Mesodermal cell (in vitro differentiated cells): ENCODE measurements at regions not wholly inside any gene's neighbourhood (a gene's known extent, or its start where the extent isn't known, plus 50 kb on each side); places are given as distances from the start of the nearest gene placed in this dataset.

Source experiments
- H3K27ac ChIP-seq: 2 replicates; pipeline ENCODE4 v1.7.0; 2013; ENCODE audit warnings: mild to moderate bottlenecking, low read depth, low read length, moderate library complexity; ENCODE audit not compliant: severe bottlenecking
- H3K36me3 ChIP-seq: 2 replicates; pipeline ENCODE4 v1.7.1; 2013; ENCODE audit warnings: mild to moderate bottlenecking, low read length, moderate library complexity; ENCODE audit not compliant: control insufficient read depth, insufficient read depth
- H3K4me1 ChIP-seq: one replicate; pipeline ENCODE4 v1.7.1; 2013; ENCODE audit warnings: mild to moderate bottlenecking, low read length; ENCODE audit not compliant: insufficient read depth, control insufficient read depth, poor library complexity, severe bottlenecking
- H3K4me3 ChIP-seq: 2 replicates; pipeline ENCODE4 v1.7.0; 2013; ENCODE audit warnings: low read length, control low read depth, mild to moderate bottlenecking; ENCODE audit not compliant: insufficient read depth, poor library complexity, severe bottlenecking; ENCODE audit errors: extremely low read depth
- H3K9me3 ChIP-seq: 2 replicates; pipeline ENCODE4 v1.7.1; 2013; ENCODE audit warnings: mild to moderate bottlenecking, low read length, moderate library complexity; ENCODE audit not compliant: control insufficient read depth
- WGBS, 2 experiments: methylation state at CpG; one replicate each; pipeline ENCODE4 v1.1.5; 2013; ENCODE audit warnings: missing lambda C conversion rate in 2 of 2; ENCODE audit not compliant: insufficient coverage in 2 of 2; 5-methylcytosine and 5-hydroxymethylcytosine counted together

DNA sequence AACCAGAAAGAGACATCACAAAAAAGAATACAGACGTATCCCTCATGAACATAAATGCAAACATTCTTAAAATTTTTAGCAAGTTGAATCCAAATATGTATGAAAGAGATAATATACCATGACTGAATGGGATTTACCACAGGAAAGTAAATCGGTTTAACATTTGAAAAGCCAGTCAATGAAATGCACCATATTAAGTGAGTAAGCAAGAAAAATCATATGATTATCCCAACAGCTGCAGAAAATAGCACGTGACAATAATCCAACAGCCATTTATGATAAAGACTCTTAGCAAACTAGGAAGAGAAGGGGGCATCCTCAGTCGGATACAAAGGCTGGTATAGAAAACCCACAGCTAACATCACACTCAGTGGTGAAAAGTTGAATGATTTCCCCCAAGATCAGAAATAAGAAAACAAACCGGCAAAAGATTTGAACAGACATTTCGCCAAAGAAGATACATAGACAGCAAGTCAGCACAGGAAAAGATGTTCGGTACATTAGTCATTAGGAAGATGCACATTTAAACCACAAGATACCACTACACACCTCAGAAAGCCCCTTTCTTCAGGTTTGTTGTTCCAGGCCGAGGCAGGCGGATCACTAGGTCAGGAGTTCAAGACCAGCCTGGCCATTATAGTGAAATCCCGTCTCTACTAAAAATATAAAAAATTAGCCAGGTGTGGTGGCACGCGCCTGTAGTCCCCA lies 144.3 kb downstream of the INHBB start:
- 90 to 94% methylated on average over 2 to 6 of the region's 12 CpGs for WGBS, 2 experiments
- H3K9me3 ChIP-seq = no peaks in the 10 kb centered on the region
- no peaks in the 10 kb centered on the region for H3K4me1 ChIP-seq
- H3K4me3 ChIP-seq = no peak overlapping the region
- no peaks in the 10 kb centered on the region for H3K36me3 ChIP-seq
- H3K27ac ChIP-seq = no peak overlapping the region

DNA sequence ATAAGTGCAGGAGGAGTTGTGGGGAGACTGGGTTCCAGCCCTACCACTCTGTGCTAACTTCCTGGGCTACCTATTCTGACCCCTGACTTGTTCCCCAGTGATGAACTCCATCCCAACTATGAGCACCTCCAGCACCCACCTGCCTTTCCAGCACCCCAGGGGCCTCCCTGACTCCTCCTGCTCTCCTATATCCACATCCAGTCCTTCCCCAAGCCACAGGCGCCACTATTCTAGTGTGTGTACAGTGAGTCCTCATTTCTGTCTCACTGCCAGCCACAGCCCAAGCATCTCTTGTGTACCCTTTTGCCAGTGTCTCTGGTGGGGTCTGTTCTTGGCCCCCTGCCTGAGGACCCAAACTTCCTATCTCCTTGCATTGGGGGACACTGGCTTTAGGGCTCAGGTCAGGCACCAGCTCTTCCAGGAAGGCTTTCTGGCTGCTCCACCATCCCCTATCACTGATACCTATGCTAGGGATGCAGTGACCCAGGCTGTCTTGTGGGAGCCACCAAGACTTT lies 145.2 kb downstream of the INHBB start:
- Histone ChIP-seq H3K9me3 (no peaks in the 10 kb centered on the region), H3K4me3 (no peak overlapping the region), H3K36me3 (no peaks in the 10 kb centered on the region), H3K4me1 (no peaks in the 10 kb centered on the region), H3K27ac (no peak overlapping the region)
- WGBS, 2 experiments = 60 to 100% methylated on average over 1 of the region's 1 CpG

DNA sequence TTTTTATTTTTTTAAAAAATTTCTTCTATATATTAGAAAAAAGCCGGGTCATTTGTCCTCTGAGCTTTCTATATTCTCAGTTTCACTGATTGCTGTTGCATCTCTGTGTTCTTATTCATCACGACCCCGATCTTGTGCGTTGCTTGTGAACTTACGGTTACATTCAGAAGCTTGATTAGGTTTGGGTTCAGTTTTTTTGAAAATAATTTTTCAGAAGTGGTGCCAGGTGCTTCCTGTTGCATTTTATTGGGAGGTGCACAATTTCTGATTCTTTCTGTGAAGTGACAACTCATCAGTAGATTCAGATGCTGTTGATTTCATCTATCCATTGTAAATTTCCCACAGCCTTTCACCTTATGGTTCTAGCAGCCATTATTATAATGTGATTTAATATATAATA lies 147.3 kb downstream of the INHBB start:
- Histone ChIP-seq H3K4me1 (no peaks in the 10 kb centered on the region), H3K4me3 (no peak overlapping the region), H3K36me3 (no peaks in the 10 kb centered on the region), H3K27ac (no peak overlapping the region), H3K9me3 (no peaks in the 10 kb centered on the region)
- 80% methylated on average over 3 of the region's 5 CpGs; no CpG with 5 or more reads in 1 of the 2 experiments for WGBS, 2 experiments

DNA sequence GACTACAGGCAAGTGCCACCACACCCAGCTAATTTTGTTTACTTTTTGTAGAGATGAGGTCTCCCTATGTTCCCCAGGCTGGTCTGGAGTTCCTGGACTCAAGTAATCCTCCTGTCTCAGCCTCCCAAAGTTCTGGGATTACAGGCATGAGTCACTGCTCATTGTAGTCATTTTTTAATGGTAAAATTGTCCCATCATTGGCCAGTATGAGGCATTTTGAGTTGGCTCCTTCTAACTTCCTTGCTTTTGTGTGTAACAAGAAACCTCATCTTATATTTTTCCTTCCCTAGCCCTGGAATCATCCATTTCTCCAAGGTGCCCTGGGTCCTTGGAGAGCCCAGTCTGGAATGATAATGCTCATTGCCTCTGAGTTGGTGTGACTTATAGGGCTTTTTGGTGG lies 148.5 kb downstream of the INHBB start:
- Histone ChIP-seq H3K27ac (no peak overlapping the region), H3K4me3 (no peak overlapping the region), H3K9me3 (no peaks in the 10 kb centered on the region), H3K36me3 (no peaks in the 10 kb centered on the region), H3K4me1 (no peaks in the 10 kb centered on the region)

DNA sequence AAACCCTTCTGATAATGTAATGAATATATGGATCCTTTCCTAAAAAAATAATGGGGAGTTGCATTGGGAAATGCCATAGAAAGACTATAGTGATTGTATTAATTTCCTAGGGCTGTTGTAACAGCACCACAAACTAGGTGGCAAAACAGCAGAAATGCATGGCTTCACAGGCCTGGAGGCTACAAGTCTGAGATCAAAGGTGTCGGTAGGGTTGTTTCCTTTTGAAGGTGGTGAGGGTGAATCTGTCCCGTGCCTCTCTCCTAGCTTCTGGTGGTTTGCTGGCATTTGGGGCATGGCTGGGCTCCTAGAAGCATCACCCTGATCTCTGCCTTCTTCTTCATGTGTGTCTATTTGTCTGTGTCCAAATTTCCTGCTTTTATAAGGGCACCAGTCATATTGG lies 149.7 kb downstream of the INHBB start:
- Histone ChIP-seq H3K9me3 (no peaks in the 10 kb centered on the region), H3K4me3 (no peak overlapping the region), H3K27ac (no peak overlapping the region), H3K36me3 (no peaks in the 10 kb centered on the region), H3K4me1 (no peaks in the 10 kb centered on the region)
- 58 to 64% methylated on average over 2 of the region's 2 CpGs for WGBS, 2 experiments

DNA sequence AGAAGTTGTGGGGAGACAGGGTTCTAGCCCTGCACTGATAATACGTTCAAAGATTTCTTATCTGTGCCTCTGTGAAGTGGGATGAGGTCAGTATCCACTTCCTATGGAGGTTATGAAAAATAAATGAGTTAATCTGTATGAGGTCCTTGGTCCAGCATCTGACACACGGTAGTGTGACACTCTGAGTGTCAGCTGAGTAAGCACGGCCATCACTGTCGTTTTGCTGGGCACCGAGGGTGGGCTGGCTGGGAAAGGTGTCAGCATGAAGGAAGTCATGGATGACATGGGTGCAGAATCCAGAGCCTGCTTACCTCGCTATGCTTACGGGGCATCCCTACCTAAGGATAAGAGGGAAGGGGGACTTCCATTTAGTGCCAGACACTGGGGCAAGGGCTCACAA lies 150.3 kb downstream of the INHBB start:
- H3K9me3 ChIP-seq = no peaks in the 10 kb centered on the region

DNA sequence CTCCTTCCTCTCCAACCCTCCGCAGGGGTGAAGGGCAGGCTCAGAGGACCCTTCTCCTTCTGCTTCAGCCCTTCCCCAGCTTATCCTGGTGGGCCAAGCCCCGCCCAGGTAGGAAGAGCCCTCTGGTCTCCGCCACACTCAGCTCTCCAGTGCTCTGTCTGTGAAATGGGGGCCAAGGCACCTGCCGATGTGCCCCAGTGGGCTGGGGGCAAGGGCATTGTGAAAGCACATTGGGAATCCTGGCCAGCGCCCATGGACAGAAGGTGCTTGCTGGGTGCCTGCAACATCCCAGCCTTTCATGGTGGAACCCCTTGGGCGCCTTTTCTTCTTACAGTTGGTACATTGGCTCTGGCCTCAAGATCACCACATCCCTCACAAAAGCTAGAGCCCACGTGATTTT lies 150.8 kb downstream of the INHBB start:
- WGBS, 2 experiments = 82 to 96% methylated on average over 6 of the region's 7 CpGs
- H3K27ac ChIP-seq = no peak overlapping the region
- H3K4me3 ChIP-seq = no peak overlapping the region
- no peaks in the 10 kb centered on the region for H3K9me3 ChIP-seq
- H3K4me1 ChIP-seq = no peaks in the 10 kb centered on the region
- H3K36me3 ChIP-seq = no peaks in the 10 kb centered on the region

More for the DNA sequence above, 150.3 kb downstream of the INHBB start:
- Histone ChIP-seq H3K27ac (no peak overlapping the region), H3K36me3 (no peaks in the 10 kb centered on the region), H3K4me3 (no peak overlapping the region), H3K4me1 (no peaks in the 10 kb centered on the region)
- WGBS, 2 experiments = 86 to 92% methylated on average over 7 of the region's 7 CpGs

DNA sequence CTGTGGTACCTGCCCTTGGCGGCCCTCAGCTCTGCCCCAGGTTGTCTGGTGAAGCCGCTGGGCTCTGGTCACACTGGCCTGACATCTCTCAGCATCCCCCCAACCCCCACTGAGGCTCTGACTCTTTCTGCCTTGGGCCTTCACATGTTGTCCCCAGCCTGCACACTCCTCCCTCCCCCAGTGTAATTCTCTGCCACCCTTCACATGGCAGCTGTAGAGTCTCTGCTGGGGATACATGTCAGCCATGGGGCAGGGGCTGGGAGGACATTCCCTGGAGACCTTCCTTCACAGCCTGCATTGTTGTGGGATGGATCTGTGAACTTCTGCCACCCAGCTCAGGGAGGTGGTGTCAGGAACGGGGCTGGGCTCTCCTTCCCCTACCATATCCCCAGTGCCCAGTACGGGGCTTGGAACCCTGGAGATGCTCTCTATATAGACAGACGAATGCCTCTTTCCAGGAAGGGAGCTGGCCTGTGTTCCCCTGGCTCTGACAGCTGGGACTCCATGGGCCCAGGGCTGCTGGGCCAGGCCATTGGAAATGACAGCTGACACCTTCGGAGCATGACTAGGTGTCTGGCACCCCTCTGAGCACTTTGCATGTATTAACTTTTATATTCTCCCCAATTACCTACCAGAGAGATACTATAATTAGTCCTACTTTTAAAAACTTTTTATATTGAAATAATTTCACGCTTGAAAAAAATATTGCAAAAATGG lies 151.5 kb downstream of the INHBB start:
- Histone ChIP-seq H3K9me3 (no peaks in the 10 kb centered on the region), H3K4me1 (no peaks in the 10 kb centered on the region), H3K4me3 (no peak overlapping the region), H3K36me3 (no peaks in the 10 kb centered on the region), H3K27ac (no peak overlapping the region)
- 90 to 95% methylated on average over 4 of the region's 7 CpGs for WGBS, 2 experiments

DNA sequence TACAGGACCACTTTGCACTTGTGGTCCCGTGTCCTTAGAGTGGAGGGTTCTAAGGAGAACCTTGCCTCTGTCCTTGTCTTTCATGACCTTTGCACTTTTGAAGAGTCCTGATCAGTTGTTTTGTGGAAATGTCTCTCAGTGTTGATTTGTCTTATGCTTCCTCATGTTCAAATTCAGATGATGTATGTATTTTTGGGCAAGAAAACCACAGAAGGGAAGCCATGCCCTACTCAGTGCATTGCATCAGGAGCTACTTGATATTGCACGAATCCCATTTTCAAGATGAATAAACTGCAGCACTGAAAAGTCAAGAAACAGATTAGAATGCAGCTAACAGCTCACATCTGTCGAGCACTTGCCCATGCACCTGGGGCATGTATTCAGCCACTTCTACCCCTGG lies 152.2 kb downstream of the INHBB start:
- no peak overlapping the region for H3K27ac ChIP-seq
- H3K4me3 ChIP-seq = no peak overlapping the region
- 93 to 97% methylated on average over 2 to 3 of the region's 3 CpGs for WGBS, 2 experiments
- no peaks in the 10 kb centered on the region for H3K4me1 ChIP-seq
- H3K9me3 ChIP-seq = no peaks in the 10 kb centered on the region
- H3K36me3 ChIP-seq = no peaks in the 10 kb centered on the region

DNA sequence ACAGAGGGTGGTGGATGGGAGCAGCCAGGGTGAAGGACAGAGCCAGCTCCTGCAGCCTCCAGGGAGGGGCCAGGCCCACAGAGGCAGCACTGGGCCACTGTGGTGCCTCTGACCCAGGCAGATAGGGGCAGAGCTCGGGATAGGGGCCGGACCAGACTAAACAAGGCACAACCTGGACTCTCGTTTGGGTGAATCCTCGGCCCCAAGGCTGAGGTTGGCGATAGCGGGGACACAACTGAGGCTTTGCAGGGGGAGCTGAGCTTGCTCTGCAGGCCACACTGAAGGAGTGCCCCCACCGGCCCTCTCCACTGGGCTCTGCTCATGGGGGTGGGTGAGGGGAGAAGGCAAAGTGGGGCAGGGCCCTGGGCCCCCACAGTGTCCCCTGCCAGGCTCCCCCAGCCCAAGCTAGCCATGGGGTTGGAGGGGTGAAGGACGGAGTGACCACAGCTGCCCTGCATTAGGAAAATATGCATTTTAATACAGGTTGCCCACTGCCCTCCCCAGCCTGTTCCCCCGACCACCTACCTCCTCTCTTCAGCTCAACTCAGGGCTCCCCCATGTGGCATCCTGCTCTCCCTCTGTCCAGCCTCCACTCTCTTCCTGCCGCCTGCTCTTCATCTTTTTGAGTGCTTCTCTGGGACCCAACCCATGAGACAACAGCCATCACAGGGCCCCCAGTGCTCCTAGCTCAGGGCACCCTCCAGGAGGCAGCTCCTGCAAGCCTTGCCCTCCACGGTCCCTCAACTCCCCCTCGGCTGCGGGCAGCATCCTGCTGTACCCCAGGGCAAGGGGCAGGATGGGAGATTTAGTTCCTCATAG lies 152.8 kb downstream of the INHBB start:
- H3K9me3 ChIP-seq = no peaks in the 10 kb centered on the region
- H3K27ac ChIP-seq = no peak overlapping the region
- WGBS, 2 experiments = 72 to 74% methylated on average over 10 of the region's 13 CpGs
- H3K4me3 ChIP-seq = no peak overlapping the region
- no peaks in the 10 kb centered on the region for H3K4me1 ChIP-seq
- H3K36me3 ChIP-seq = no peaks in the 10 kb centered on the region
